ENCODE measurements at regions not wholly inside any gene's neighbourhood (a gene's known extent, or its start where the extent isn't known, plus 50 kb on each side); places are given as distances from the start of the nearest gene placed in this dataset.

DNA sequence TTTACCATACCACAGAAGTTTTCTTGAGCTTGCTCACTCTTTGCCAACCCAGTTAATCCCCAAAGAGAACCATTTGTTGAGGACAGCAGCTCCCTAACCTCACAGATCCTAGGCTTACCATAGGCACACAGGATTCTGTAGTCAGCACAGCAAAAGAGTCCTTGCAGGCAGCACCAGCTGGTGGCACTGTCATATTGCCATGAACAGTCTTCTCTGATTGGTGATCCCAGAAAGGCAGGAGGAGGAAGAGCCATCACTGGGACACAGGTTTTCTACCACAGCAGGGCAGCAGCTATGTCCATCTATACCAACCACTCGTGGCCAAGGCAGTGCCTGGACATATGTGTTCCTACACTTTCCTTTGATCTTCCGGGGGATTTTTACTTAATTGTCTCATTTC lies 297.1 kb upstream of the CD180 start:
- DNase-seq: peak; percentile 36 to 56
- Histone ChIP-seq H3K9me3 (ENCODE audit: control insufficient read depth, low read depth, low read length) (no peaks in the 10 kb centered on the region), H3K4me3 (ENCODE audit: low read length) (no peak overlapping the region), H3K4me1 (ENCODE audit: control insufficient read depth, insufficient read depth, low read length) (no peaks in the 10 kb centered on the region), H3K36me3 (ENCODE audit: control insufficient read depth, insufficient read depth, low read length) (no peaks in the 10 kb centered on the region), H3K27me3 (ENCODE audit: control insufficient read depth, insufficient read depth, low read length) (no peaks in the 10 kb centered on the region), H3K27ac (ENCODE audit: low read length) (no peak overlapping the region)
- no CpG with 5 or more reads among the region's 2 CpGs for WGBS (ENCODE audit: insufficient coverage, low lambda C conversion rate)

DNA sequence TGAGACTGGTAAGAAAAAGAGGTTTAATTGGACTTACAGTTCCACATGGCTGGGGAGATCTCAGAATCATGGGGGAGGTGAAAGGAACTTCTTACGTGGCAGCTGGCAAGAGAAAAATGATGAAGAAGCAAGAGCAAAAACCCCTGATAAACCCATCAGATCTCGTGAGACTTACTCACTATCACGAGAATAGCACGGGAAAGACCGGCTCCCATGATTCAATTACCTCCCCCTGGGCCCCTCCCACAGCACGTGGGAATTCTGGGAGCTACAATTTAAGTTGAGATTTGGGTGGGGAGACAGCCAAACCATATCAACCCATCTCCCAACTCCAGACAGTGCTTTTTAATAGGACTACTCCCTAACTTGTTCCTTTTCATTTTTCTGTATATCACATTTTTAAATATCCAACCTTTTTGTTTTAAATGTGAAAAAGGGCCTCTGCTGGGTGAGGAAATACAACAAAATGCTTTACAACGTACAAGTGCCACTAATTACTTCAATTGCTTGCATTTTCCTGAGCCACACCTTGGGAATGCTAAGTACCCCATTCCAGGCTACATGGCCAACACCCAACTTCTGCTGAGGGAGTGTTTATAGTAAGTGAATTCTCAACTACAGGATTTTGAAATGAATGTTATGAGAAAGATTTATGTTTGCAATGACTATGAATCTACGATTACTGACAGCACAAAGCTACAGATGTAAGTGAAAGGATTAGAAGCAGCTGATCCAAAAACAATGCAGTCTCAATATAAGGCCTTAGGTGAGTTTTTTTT lies 294.1 kb upstream of the CD180 start:
- WGBS (ENCODE audit: insufficient coverage, low lambda C conversion rate): no CpG with 5 or more reads among the region's 8 CpGs
- Histone ChIP-seq H3K4me1 (ENCODE audit: control insufficient read depth, insufficient read depth, low read length) (no peaks in the 10 kb centered on the region), H3K9me3 (ENCODE audit: control insufficient read depth, low read depth, low read length) (no peaks in the 10 kb centered on the region), H3K27me3 (ENCODE audit: control insufficient read depth, insufficient read depth, low read length) (no peaks in the 10 kb centered on the region), H3K27ac (ENCODE audit: low read length) (no peak overlapping the region), H3K4me3 (ENCODE audit: low read length) (no peak overlapping the region), H3K36me3 (ENCODE audit: control insufficient read depth, insufficient read depth, low read length) (no peaks in the 10 kb centered on the region)
- DNase-seq: peak in 1 of 2 donors; percentile 14

DNA sequence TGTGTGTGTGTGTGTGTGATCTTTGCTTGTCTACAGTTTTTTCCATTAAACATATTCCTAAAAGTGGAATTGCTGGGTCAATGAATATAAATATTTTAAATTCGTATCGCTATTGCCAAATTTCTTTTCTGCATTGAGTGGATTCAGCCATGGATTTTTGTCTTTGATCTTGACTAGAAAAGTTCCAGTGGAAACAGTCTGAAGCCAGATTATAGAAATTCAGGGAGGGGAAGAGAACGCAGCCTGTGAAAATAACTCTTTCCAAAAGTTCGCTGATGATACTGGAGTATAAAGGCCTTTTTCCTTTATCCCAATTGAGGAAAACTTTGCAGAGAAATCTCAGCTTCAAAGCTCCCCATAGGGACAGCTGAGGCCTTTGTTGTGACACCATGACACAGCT lies 292.3 kb upstream of the CD180 start:
- Histone ChIP-seq H3K36me3 (ENCODE audit: control insufficient read depth, insufficient read depth, low read length) (no peaks in the 10 kb centered on the region), H3K4me3 (ENCODE audit: low read length) (no peak overlapping the region), H3K27ac (ENCODE audit: low read length) (no peak overlapping the region), H3K9me3 (ENCODE audit: control insufficient read depth, low read depth, low read length) (no peaks in the 10 kb centered on the region), H3K4me1 (ENCODE audit: control insufficient read depth, insufficient read depth, low read length) (no peaks in the 10 kb centered on the region), H3K27me3 (ENCODE audit: control insufficient read depth, insufficient read depth, low read length) (no peaks in the 10 kb centered on the region)
- 100% methylated on average over 2 of the region's 4 CpGs for WGBS (ENCODE audit: insufficient coverage, low lambda C conversion rate)
- no peak for DNase-seq

DNA sequence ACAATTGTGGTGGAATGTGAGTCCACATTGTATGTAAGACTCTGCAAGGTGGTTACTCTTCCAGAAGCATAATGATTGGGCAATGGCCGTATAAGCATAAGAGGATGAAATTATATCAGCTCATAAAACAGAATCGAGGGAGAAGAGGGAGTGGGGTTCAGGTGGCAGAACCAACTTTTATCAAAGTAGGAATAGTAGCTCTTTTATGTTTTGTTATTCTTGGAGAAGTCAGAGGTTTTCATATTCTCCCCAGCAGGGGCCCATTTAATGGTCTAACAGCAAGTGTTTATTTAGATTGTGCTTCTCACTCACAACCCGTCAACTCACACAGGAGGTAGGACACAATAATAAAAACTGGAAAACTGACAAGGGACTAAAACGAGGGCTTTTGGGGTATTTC lies 291.3 kb upstream of the CD180 start:
- Histone ChIP-seq H3K9me3 (ENCODE audit: control insufficient read depth, low read depth, low read length) (no peaks in the 10 kb centered on the region), H3K4me3 (ENCODE audit: low read length) (no peak overlapping the region), H3K27me3 (ENCODE audit: control insufficient read depth, insufficient read depth, low read length) (no peaks in the 10 kb centered on the region), H3K27ac (ENCODE audit: low read length) (no peak overlapping the region), H3K36me3 (ENCODE audit: control insufficient read depth, insufficient read depth, low read length) (no peaks in the 10 kb centered on the region), H3K4me1 (ENCODE audit: control insufficient read depth, insufficient read depth, low read length) (no peaks in the 10 kb centered on the region)
- no CpG with 5 or more reads among the region's 4 CpGs for WGBS (ENCODE audit: insufficient coverage, low lambda C conversion rate)
- no peak for DNase-seq

DNA sequence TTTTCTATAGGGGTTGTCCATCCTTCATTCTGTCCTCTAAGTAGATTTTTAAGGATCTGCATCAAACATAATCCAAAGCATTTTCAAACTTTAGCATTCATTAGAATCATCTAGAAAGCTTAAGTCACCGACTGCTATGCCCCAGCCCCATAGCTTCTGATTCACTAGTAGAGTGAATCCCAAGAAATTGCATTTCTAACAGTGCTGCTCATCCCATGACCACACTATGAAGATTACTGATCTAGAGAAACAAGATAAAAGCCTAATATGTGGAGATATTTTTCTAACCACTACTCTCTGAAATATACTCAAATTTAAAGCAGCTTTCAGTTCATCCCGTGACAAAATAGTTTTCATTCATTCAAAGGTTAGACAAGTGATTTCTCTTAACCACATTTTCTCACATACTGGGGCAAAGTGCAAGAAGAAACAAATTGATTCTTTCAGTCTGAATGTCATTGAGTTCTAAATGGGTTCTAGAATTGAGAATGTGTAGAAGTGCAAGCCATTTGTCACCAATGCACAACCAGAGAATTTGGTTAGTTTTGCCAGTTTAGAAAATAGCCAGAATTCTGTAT lies 286.9 kb upstream of the CD180 start:
- H3K27ac ChIP-seq (ENCODE audit: low read length): no peak overlapping the region
- no peak overlapping the region for H3K4me3 ChIP-seq (ENCODE audit: low read length)
- DNase-seq: no peak
- no peaks in the 10 kb centered on the region for H3K4me1 ChIP-seq (ENCODE audit: control insufficient read depth, insufficient read depth, low read length)
- no peaks in the 10 kb centered on the region for H3K9me3 ChIP-seq (ENCODE audit: control insufficient read depth, low read depth, low read length)
- WGBS (ENCODE audit: insufficient coverage, low lambda C conversion rate): 86% methylated on average over 1 of the region's 2 CpGs
- H3K27me3 ChIP-seq (ENCODE audit: control insufficient read depth, insufficient read depth, low read length): no peaks in the 10 kb centered on the region
- H3K36me3 ChIP-seq (ENCODE audit: control insufficient read depth, insufficient read depth, low read length): no peaks in the 10 kb centered on the region

DNA sequence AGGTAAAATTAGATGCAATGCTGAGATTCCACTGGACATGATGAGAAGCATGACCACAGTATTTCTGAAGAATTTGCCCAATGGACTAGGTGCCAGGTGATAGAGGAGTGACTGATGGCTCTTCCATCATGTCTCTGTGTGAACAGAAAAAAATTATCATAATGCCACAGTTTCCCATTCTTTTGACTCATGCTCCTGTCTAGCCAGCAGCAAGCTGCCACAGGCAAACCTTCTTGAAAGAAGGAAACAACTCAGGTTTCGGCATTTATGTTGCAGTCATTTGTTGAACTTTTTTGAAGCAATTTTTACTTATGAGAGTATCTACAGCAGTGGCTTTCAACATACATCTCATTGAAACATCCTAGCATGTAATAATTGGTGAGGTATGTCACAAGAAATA lies 284.8 kb upstream of the CD180 start:
- Histone ChIP-seq H3K27me3 (ENCODE audit: control insufficient read depth, insufficient read depth, low read length) (no peaks in the 10 kb centered on the region), H3K36me3 (ENCODE audit: control insufficient read depth, insufficient read depth, low read length) (no peaks in the 10 kb centered on the region), H3K27ac (ENCODE audit: low read length) (no peak overlapping the region), H3K9me3 (ENCODE audit: control insufficient read depth, low read depth, low read length) (no peaks in the 10 kb centered on the region), H3K4me3 (ENCODE audit: low read length) (no peak overlapping the region), H3K4me1 (ENCODE audit: control insufficient read depth, insufficient read depth, low read length) (no peaks in the 10 kb centered on the region)
- DNase-seq: no peak
- no CpG with 5 or more reads among the region's 1 CpG for WGBS (ENCODE audit: insufficient coverage, low lambda C conversion rate)

DNA sequence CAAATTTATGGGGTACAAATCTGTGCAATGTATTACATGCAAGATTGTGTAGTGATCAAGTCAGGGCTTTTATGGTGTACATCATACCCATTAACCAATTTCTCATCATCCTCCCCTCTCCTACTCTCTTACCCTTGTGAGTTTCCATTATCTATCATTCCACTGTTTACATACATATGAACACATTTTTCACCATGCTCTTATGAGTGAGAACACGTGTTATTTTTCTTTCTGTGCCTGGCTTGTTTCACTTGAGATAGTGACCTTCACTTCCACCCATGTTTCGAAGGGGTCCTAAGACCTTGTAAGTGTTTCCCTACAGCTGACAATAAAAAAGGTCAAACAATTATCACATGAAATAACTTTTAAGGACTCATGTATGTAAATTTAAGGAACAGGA lies 281.7 kb upstream of the CD180 start:
- no peaks in the 10 kb centered on the region for H3K36me3 ChIP-seq (ENCODE audit: control insufficient read depth, insufficient read depth, low read length)
- 100% methylated on average over 1 of the region's 2 CpGs for WGBS (ENCODE audit: insufficient coverage, low lambda C conversion rate)
- H3K4me1 ChIP-seq (ENCODE audit: control insufficient read depth, insufficient read depth, low read length): no peaks in the 10 kb centered on the region
- no peak overlapping the region for H3K4me3 ChIP-seq (ENCODE audit: low read length)
- H3K27ac ChIP-seq (ENCODE audit: low read length): no peak overlapping the region
- H3K27me3 ChIP-seq (ENCODE audit: control insufficient read depth, insufficient read depth, low read length): no peaks in the 10 kb centered on the region
- no peaks in the 10 kb centered on the region for H3K9me3 ChIP-seq (ENCODE audit: control insufficient read depth, low read depth, low read length)
- DNase-seq: no peak

DNA sequence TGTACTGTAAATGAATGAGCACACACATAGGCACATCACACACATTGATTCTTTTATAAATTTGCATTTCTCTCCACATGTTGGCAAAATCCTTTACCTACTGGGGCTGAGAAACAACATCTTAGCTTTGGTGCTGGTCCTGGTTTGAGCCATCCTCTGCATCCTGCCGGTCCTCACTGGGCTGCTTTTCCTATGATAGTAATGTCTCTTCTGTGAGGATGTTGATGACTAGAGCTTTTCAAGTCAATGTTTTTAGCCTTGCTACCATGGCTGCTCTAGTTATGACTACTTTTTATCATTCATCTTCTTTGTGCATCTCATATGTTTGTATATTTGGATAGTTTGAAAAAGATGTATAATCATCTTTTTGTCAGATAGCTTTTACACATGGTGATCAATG lies 280.4 kb upstream of the CD180 start:
- H3K4me3 ChIP-seq (ENCODE audit: low read length): no peak overlapping the region
- WGBS (ENCODE audit: insufficient coverage, low lambda C conversion rate): no CpG with 5 or more reads among the region's 1 CpG
- no peaks in the 10 kb centered on the region for H3K36me3 ChIP-seq (ENCODE audit: control insufficient read depth, insufficient read depth, low read length)
- no peak for DNase-seq
- no peaks in the 10 kb centered on the region for H3K27me3 ChIP-seq (ENCODE audit: control insufficient read depth, insufficient read depth, low read length)
- H3K4me1 ChIP-seq (ENCODE audit: control insufficient read depth, insufficient read depth, low read length): no peaks in the 10 kb centered on the region
- no peak overlapping the region for H3K27ac ChIP-seq (ENCODE audit: low read length)
- no peaks in the 10 kb centered on the region for H3K9me3 ChIP-seq (ENCODE audit: control insufficient read depth, low read depth, low read length)

DNA sequence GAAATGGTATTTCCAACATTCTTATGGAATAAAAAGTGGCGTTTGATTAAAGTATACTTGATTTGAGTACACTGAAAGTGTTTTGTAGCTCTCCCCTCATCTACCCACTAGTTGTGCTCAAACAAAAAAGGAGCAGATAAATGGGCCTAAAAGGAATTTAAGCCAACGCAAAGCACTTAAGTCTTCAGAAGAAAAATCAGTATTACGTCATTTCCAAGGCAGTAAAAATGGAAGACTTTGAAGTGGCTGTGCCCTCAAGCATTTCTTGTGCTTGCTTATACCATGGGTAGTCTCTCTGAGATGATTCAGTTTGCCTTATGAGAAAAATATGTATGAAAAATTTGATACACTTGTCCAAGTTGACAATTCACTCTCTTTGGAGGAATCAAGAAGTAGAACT lies 279.9 kb upstream of the CD180 start:
- no peak for DNase-seq
- no peaks in the 10 kb centered on the region for H3K36me3 ChIP-seq (ENCODE audit: control insufficient read depth, insufficient read depth, low read length)
- H3K9me3 ChIP-seq (ENCODE audit: control insufficient read depth, low read depth, low read length): no peaks in the 10 kb centered on the region
- 93% methylated on average over 3 of the region's 3 CpGs for WGBS (ENCODE audit: insufficient coverage, low lambda C conversion rate)
- no peaks in the 10 kb centered on the region for H3K4me1 ChIP-seq (ENCODE audit: control insufficient read depth, insufficient read depth, low read length)
- no peak overlapping the region for H3K4me3 ChIP-seq (ENCODE audit: low read length)
- H3K27me3 ChIP-seq (ENCODE audit: control insufficient read depth, insufficient read depth, low read length): no peaks in the 10 kb centered on the region
- no peak overlapping the region for H3K27ac ChIP-seq (ENCODE audit: low read length)

DNA sequence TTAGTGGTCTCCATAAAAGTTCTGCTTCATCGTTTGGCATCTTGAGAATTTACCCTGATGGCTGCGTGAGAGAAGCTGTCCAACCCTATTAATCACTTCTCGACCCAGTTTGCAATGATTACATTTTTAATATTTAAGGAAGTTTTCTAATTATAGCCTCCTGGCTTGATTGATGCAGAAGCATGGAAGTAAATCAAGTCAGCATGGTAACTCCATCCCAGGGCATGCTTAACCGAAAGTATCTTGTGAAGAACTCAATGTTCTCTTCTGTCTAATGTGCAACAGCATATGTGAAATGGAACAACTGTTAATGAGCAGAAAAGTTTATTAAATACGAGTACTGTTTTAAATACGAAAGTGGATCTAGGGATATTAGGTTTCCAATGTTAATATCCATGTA lies 278.9 kb upstream of the CD180 start:
- WGBS (ENCODE audit: insufficient coverage, low lambda C conversion rate): 79% methylated on average over 4 of the region's 6 CpGs
- Histone ChIP-seq H3K4me3 (ENCODE audit: low read length) (no peak overlapping the region), H3K36me3 (ENCODE audit: control insufficient read depth, insufficient read depth, low read length) (no peaks in the 10 kb centered on the region), H3K9me3 (ENCODE audit: control insufficient read depth, low read depth, low read length) (no peaks in the 10 kb centered on the region), H3K27me3 (ENCODE audit: control insufficient read depth, insufficient read depth, low read length) (no peaks in the 10 kb centered on the region), H3K27ac (ENCODE audit: low read length) (no peak overlapping the region), H3K4me1 (ENCODE audit: control insufficient read depth, insufficient read depth, low read length) (no peaks in the 10 kb centered on the region)
- no peak for DNase-seq

All from large intestine (tissue), 3 donors.